HG03354 (cell line): ENCODE measurements at regions not wholly inside any gene's neighbourhood (a gene's known extent, or its start where the extent isn't known, plus 50 kb on each side); places are given as distances from the start of the nearest gene placed in this dataset.

Source experiments
- ATAC-seq: cut with Tn5 transposase; IDR thresholded peaks from one replicate; pipeline ENCODE4 v1.9.1; 2021; ENCODE audit warnings: mild to moderate bottlenecking; ENCODE audit not compliant: unreplicated experiment, poor library complexity, severe bottlenecking

GRCh38 chr22:49161002-49161850 lies 666.4 kb downstream of the BRD1 start:
- no peak for ATAC-seq

DNA sequence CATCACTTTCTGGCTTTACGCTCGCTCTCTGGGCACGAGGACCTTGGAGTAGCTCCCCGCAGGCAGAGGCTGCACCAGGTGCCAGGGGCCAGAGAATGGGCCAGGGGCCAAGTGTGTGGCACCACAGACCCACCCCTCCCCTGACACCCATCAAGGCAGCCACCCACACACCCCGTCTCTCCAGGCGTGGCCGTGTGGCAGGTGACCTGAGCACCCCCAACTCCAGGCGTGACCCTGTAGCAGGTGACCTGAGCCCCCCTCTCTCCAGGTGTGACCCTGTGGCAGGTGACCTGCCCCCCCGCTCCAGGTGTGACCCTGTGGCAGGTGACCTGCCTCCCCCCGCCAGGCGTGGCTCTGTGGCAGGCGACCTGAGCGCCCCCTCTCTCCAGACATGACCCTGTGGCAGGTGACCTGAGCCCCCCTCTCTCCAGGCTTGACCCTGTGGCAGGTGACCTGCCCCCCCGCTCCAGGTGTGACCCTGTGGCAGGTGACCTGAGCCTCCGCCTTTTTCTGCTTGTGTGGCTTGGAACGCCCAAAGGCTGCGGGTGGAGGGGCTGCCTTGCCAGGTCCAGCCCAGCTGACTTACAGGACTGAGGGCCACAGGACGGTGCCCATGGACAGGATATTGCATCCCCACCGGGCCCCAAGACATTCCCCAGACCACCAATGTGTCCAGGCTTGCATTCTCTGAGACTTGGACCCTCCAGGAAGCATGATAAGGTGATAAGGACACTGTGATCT lies 667.2 kb downstream of the BRD1 start:
- no peak for ATAC-seq

DNA sequence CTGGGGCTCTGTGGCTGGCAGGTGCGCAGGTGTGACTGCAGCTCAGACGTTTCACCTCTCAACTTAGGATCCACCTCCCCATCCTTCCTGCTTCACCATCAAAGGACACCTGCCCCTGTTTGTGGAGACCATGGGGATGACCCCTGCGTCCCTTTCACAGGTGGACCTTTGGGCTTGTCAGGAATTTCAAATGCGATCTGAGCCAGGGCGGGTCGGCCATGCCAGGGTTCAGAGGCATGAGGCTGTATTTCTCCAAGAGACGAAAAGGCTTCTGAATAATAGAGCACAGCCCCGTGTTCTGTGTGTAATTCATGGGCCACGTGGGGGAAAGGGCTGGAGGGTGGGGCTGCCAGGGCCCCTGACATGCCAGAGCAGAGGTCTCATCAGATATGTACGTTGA lies 668.0 kb downstream of the BRD1 start:
- ATAC-seq, result no peak

DNA sequence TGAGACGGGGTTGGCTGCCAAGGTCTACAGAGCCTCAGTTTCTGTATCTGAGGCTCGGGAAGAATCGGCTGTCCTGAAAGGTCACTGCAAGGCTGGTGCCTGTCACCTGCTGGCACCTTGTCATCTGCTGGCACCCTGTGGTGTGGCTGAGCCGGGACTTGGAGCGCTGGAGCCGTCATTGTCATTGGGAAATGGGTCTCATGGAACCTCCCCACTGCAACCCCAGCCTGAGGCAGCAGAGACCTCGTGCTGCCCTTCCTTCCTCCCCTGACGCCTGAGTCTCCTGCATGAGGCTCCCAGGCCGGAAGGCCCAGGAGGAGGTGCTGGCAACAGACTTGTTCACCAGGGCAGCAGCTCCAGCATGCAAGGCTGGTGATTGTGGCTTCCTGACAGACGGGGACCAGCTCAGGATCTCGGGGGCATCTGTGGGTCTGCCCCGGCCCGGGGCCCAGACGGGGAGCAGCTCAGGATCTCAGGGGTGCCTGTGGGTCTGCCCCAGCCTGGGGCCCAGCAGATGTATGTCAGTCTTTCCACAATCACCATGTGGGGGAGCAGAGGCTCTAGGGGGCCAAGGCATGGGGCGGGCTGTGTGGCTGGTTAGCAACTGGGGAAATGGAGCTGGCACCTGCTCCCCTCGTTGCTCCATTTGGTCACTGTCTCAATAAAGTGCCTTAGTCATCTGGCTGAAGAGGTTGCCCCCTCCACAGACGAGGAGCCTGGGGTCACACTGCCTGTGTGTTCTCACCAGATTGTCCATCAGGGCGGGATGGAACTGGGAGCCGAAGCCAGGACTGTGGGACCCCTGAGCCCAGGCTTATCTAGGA lies 668.7 kb downstream of the BRD1 start:
- ATAC-seq, result no peak

DNA sequence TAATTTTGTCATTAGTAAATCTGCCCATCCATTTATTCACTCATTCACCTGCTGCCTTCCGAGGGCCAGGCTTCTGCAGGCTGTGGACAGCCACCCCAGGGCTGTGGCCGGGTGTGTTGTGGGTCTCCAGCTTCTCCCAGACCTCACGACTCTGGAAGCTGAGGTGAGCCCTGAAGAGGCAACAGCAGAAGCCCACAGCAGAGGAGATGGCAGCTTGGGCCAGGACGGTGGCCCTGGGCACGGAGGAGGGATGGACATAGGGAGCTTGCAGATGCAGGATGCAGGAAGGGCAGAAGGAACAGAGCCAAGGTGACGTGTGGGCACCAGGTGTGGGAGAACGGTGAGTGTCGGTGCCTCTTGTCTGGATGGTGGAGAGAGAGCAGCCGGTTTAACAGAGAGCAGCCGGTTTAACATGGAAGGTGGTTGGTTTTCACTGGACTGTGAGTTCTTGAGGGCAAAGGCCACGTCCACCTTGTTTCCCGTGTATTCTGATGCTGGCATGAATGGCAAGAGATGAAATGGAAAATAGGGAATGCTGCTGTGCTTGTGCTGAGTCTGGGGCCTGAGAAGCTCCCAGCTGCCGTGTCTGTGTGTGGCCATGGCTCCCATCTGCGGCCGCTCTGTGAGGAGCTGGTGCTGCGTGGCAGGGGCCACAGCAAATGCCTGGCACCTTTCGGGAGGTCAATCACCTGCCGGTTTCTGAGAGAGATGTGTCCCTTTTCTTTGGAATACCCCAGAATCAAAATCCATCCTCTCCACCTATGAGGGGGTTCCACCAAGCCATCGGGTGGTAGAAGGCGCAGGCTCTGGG lies 669.9 kb downstream of the BRD1 start:
- no peak for ATAC-seq

GRCh38 chr22:49156662-49157285 lies 670.9 kb downstream of the BRD1 start:
- ATAC-seq, result no peak

DNA sequence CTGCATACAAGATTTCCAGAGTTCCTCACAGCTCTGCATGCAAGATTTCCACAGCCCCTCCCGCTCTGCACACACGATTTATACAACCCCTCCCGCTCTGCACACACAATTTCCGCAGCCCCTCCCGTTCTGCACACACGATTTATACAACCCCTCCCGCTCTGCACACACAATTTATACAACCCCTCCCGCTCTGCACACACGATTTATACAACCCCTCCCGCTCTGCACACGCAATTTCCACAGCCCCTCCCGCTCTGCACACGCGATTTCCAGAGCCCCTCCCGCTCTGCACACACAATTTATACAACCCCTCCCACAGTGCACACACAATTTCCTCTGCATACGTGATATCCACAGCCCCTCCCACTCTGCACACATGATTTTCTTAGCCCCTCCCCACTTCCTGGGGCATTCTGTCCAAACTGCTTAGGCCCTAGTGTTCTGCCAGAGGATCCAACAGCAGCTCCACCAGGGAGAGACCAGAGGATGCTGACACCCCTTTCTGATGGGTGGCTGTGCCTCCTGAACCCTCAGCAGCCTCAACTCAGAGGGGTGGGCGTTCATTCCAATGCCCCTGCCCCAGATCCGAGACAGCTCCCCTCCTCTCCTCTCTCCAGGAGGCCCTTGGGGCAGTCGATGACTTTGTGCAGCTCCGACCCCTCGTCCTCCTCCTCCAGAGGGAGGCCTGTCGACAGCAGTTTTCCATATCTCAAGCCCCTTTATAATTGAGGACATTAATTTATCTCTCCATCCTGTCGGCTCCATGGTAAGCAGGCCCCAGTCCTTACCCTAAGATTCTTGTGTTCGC lies 671.7 kb downstream of the BRD1 start:
- no peak for ATAC-seq

DNA sequence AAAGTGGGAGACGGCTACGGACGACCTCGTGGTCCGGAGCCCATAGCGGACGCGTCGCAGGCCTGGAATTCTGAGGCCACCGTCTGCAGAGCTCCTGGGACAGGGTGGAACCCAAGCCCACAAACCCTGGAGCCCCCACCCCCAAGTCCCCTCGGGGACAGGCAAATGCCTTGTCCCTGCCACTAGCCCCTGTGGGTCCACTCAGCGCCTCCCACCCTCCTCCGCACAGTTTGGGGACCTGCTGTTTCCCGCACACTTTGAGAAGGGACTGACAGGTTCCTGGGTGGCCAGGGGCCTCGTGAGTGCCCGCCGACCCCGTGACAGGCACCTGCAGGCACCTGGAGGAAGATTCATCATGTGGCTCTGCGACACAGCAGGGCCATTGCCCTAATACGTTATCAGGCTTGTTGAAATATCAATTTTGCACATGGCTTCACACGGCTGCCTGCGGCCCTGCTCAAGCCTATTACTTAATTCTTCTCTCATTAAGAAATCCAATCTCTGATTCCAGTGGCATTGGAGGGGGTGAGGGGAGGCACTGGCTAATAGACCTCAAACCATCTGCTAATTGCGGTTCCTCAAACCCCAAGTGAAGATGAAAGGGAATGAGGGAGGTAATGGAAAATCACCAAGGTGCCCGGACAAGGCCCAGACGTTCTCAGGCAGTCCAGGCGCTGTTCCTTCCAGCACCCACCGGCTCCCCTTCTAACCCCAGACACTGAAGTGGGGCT lies 672.5 kb downstream of the BRD1 start:
- no peak for ATAC-seq

DNA sequence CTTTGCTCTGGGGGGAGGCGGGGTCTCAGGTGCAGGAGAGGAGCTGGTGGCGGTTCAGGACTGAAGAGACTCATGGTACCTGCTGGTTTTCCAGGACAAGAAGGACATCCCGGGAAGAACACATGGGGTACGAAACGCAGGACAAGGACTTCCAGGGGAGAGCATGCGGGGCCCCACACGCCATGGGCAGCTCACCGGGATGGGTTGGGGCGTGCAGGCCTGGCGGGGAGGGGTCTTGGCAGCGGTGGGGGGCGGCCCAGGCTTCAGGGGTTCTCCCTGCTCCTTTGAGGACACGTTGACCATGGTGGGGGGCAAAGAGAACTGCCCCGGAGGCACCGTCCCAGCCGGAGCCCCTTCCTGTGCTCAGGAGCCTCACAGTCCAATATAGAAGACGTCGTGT lies 673.2 kb downstream of the BRD1 start:
- ATAC-seq, result no peak

- no peak for ATAC-seq
These were observed 673.8 kb downstream of the BRD1 start for GRCh38 chr22:49153921-49154320.

GRCh38 chr22:49152939-49153770 lies 674.5 kb downstream of the BRD1 start:
- ATAC-seq, result no peak

DNA sequence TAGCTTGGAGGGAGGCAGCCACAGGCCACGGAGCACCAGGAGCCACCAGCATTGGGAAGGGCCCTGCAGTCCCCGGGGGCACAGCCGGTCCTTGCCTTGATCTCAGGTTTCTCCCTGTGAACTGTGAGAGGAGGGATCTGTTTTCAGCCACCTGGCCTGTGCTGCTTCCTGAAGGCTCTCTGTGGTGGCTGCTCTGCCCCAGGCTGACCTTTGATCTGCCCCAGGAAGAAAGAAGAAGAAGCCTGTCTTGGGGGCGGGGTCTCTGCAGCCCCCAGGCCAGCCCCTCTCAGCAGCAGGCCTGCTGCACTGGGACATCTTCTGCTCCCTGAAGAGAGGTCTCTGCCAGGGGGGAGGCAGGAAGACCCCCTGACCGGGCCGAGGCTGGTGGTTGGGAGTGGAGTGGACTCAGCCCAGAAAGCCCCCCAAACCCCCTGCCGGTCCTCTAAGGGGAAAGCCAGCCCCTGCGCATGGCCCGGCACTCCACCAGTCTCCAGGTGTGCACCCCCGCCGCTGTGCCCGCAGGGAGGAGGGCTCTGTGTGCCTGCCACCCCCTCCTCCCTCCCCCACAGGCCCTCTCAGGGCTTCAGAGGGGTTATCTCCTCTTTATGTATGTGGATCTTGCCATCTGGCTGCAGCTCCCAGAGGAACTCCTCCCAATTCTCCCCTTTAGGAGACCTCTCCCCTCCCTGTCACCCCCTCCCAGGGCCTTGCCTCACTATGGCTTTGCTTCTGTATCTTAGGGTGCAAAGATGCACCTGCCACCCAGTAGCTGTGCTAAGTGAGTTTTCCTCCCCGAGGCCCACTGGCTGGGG lies 675.3 kb downstream of the BRD1 start:
- ATAC-seq, result no peak

DNA sequence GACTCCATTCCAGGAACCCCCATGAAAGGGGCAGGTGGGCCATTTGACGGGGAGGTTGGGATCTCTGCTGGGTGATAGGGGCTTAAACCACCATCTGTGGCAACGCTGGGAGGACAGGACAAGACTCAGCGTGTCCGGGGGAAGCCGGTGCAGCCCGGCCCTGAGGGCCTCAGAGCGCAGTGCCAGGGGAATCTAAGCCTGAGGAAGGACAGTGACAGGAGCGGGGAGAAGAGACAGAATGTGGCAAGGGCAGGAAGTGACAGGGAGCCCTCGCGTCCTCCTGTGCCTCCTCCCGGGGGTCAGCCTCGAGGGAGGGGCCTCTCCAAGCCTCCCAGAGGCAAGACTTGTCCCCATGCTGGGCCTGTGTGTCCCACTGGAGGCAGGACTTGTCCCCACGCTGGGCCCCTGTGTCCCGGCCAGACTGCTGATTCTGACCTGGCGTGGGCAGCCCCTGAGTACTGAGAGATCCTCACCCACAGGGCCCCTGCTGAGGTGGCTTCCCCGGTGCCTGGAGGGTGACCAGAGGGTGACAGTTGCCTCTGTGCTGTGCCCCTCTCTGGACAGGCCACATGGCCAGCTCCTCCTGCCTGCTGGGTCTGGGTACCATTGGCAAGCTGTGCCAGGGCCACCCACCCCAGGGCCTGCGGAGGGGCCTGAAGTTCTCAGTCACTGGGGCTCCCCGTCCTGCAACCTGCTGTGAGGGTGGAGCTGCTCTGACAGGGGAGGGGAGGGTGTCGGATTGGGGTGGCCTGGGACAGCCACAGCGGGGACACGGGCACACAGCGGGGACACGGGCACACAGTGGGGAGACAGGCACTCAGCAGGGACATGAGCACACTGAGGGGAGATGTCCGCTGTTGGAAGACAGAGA lies 676.2 kb downstream of the BRD1 start:
- no peak for ATAC-seq

- ATAC-seq, result no peak
These were observed 676.9 kb downstream of the BRD1 start for GRCh38 chr22:49150801-49151221.
